Fibroblast of lung (primary cell): ENCODE measurements at regions not wholly inside any gene's neighbourhood (a gene's known extent, or its start where the extent isn't known, plus 50 kb on each side); places are given as distances from the start of the nearest gene placed in this dataset.

Experiments used
- EZH2 ChIP-seq: IDR thresholded peaks from 2 replicates; pipeline ENCODE4 v1.5.1; 2012; ENCODE audit warnings: low read length, control low read depth, mild to moderate bottlenecking; ENCODE audit errors: missing control alignments
- TF ChIP-seq, protein P1 (sequence below), 2 donors: IDR thresholded peaks in 1 of 2; conservative IDR thresholded peaks in 1 of 2; 1 replicate in 1 of 2; 2 replicates in 1 of 2; pipeline ENCODE4 v1.5.1; 2011 to 2012; ENCODE audit warnings: low read length in 2 of 2, control low read depth in 1 of 2, inconsistent platforms in 1 of 2, low read depth in 1 of 2, mild to moderate bottlenecking in 1 of 2

DNA sequence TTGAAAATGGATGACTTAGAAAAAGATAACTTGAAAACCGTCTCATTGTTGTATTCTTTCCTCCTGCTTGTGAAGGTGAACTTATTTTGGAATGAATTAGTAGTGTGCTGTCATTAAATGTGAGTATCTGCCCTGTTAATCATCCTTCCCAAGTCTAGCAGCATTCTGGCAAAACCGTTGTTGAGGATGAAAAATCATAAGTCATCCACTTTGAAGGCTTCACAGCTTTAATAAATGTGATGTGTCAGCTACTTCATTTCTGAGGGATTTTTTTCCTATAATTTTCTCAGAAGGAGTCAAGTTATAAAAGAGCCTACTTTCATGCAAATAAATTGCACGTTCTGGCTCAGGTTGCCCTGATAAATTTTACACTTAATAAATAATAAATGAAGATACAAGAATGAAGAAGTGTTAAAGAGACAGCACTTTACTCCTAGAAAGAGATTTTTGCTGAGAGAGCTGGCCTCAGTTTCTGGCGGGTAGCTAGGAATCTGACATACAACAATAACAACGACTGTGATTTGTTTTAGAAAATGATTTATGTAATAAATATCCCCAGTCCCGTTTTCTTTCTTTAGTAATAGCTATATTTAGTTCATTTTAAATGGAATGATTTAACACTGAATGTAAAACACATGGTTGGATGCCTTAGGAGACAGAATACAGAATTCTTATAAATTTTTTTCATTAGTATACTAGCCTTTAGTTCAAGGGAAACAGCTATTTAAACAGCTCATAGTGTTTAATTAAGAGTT is 516.5 kb upstream of the KLF6 start:
- TF ChIP-seq, protein P1, sequence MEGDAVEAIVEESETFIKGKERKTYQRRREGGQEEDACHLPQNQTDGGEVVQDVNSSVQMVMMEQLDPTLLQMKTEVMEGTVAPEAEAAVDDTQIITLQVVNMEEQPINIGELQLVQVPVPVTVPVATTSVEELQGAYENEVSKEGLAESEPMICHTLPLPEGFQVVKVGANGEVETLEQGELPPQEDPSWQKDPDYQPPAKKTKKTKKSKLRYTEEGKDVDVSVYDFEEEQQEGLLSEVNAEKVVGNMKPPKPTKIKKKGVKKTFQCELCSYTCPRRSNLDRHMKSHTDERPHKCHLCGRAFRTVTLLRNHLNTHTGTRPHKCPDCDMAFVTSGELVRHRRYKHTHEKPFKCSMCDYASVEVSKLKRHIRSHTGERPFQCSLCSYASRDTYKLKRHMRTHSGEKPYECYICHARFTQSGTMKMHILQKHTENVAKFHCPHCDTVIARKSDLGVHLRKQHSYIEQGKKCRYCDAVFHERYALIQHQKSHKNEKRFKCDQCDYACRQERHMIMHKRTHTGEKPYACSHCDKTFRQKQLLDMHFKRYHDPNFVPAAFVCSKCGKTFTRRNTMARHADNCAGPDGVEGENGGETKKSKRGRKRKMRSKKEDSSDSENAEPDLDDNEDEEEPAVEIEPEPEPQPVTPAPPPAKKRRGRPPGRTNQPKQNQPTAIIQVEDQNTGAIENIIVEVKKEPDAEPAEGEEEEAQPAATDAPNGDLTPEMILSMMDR (conservative IDR thresholded peaks at IDR 0.05 in 1 of 2, IDR thresholded peaks at IDR 0.05 in 1 of 2; ENCODE audit: low read depth in 1 of 2, low read length in 2 of 2): no peak
- no peak for TF ChIP-seq EZH2
